ENCODE measurements at regions not wholly inside any gene's neighbourhood (a gene's known extent, or its start where the extent isn't known, plus 50 kb on each side); places are given as distances from the start of the nearest gene placed in this dataset.

GRCh38 chr14:66404051-66404545, 82.1 kb upstream of the CCDC196 start:
- TF ChIP-seq CTCF (IDR thresholded peaks at IDR 0.05; ENCODE audit: low read depth, low read length), result no peak
- no peak for DNase-seq (ENCODE audit: extremely low read depth, low read depth)

- no peak for TF ChIP-seq CTCF (IDR thresholded peaks at IDR 0.05; ENCODE audit: low read depth, low read length)
- DNase-seq (ENCODE audit: extremely low read depth, low read depth), result no peak
Observed at GRCh38 chr14:66405158-66405557, 81.0 kb upstream of the CCDC196 start.

GRCh38 chr14:66413901-66414300, 72.3 kb upstream of the CCDC196 start:
- DNase-seq (ENCODE audit: extremely low read depth, low read depth), result no peak
- no peak for TF ChIP-seq CTCF (IDR thresholded peaks at IDR 0.05; ENCODE audit: low read depth, low read length)

GRCh38 chr14:66414511-66414910, 71.7 kb upstream of the CCDC196 start:
- DNase-seq (ENCODE audit: extremely low read depth, low read depth), result no peak

GRCh38 chr14:66420251-66421006, 65.7 kb upstream of the CCDC196 start:
- TF ChIP-seq CTCF (IDR thresholded peaks at IDR 0.05; ENCODE audit: low read depth, low read length), result no peak
- DNase-seq (ENCODE audit: extremely low read depth, low read depth), result no peak

More at GRCh38 chr14:66414511-66414910, 71.7 kb upstream of the CCDC196 start:
- TF ChIP-seq CTCF (IDR thresholded peaks at IDR 0.05; ENCODE audit: low read depth, low read length), result no peak

- DNase-seq (ENCODE audit: extremely low read depth, low read depth), result no peak
- no peak for TF ChIP-seq CTCF (IDR thresholded peaks at IDR 0.05; ENCODE audit: low read depth, low read length)
Observed at GRCh38 chr14:66421990-66422946, 63.9 kb upstream of the CCDC196 start.

- no peak for DNase-seq (ENCODE audit: extremely low read depth, low read depth)
- no peak for TF ChIP-seq CTCF (IDR thresholded peaks at IDR 0.05; ENCODE audit: low read depth, low read length)
Observed at GRCh38 chr14:66425402-66425801, 60.8 kb upstream of the CCDC196 start.

All from AG09319 (cell line).